ENCODE measurements at regions not wholly inside any gene's neighbourhood (a gene's known extent, or its start where the extent isn't known, plus 50 kb on each side); places are given as distances from the start of the nearest gene placed in this dataset.

DNA sequence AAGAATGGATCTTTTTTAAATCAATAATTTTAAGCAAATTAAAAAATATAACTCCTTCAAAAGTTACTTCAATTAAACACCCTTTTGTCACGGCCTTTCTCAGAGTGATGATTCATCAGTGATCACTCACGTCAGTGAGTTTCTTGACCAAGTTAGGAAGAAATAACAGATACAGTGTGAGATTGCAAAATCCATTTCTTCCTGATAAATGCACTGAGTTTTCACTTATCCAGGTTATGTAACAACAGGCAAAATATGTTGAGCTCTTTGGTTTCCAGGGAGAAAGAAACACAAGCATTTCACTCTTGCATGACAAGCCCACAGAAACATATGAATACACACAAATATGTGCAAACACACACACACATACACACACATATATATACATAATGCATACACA is 195.9 kb upstream of the CYRIA start:
- TF ChIP-seq POLR2A (IDR thresholded peaks at IDR 0.05): no peak
- TF ChIP-seq, protein P1, sequence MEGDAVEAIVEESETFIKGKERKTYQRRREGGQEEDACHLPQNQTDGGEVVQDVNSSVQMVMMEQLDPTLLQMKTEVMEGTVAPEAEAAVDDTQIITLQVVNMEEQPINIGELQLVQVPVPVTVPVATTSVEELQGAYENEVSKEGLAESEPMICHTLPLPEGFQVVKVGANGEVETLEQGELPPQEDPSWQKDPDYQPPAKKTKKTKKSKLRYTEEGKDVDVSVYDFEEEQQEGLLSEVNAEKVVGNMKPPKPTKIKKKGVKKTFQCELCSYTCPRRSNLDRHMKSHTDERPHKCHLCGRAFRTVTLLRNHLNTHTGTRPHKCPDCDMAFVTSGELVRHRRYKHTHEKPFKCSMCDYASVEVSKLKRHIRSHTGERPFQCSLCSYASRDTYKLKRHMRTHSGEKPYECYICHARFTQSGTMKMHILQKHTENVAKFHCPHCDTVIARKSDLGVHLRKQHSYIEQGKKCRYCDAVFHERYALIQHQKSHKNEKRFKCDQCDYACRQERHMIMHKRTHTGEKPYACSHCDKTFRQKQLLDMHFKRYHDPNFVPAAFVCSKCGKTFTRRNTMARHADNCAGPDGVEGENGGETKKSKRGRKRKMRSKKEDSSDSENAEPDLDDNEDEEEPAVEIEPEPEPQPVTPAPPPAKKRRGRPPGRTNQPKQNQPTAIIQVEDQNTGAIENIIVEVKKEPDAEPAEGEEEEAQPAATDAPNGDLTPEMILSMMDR (IDR thresholded peaks at IDR 0.05): no peak
- DNase-seq: no peak
- no peaks in the 10 kb centered on the region for H3K36me3 ChIP-seq (ENCODE audit: low read depth, missing control alignments)
- H3K9me3 ChIP-seq: no peaks in the 10 kb centered on the region
- no peak overlapping the region for H3K27ac ChIP-seq
- no peaks in the 10 kb centered on the region for H3K4me1 ChIP-seq
- no peaks in the 10 kb centered on the region for H3K27me3 ChIP-seq
- 63 to 84% methylated on average over 2 of the region's 2 CpGs for WGBS, 2 donors
- intact Hi-C loops (cut with DNase I; ENCODE audit: low total_unique reads): no loop called here
- H3K4me3 ChIP-seq: no peak overlapping the region

DNA sequence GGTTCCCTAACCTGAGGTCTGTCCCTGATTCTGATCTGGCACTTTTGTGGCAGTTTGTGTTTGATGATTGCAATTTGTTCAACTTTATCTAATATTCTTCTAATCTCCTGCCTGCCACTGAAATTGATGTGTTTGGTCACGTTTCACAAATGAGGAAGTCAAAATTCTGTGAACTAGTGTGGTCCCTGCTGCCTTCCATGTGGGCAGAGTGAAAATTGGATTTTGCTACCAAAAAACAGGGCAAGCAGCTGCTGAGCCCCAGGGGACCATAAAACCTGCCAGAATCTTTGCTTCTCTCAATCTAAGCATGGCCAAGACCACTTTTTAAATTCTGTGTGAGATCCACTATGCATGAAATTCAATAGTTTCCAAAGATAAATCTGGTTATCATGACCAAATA is 195.5 kb upstream of the CYRIA start:
- H3K27ac ChIP-seq: no peak overlapping the region
- 31 to 35% methylated on average over 1 of the region's 1 CpG for WGBS, 2 donors
- DNase-seq: no peak

DNA sequence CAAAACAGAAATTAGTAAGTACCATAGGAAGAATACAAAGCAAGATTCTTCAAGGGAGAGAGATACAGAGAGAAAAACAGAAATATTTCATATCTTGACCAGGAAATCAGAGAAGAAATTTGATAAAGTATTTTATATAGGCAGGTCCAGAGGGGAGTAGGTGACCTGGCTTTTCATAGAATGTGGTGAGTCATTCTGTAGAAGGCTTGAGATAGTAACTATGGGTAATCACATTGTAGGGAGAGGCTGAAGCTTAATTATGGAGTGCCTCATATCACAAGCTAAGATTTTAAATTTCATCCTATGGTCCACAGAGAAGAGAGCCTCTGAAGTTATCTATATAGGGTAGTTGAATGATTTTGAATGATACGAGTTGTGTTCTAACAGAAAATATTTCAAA is 195.0 kb upstream of the CYRIA start:
- TF ChIP-seq, protein P1 (IDR thresholded peaks at IDR 0.05): no peak
- no peak for TF ChIP-seq POLR2A (IDR thresholded peaks at IDR 0.05)
- H3K4me3 ChIP-seq: no peak overlapping the region
- no peaks in the 10 kb centered on the region for H3K36me3 ChIP-seq (ENCODE audit: low read depth, missing control alignments)
- no peaks in the 10 kb centered on the region for H3K4me1 ChIP-seq
- no peaks in the 10 kb centered on the region for H3K27me3 ChIP-seq
- intact Hi-C loops (cut with DNase I; ENCODE audit: low total_unique reads): no loop called here
- DNase-seq: no peak
- no peaks in the 10 kb centered on the region for H3K9me3 ChIP-seq
- 81 to 84% methylated on average over 1 of the region's 1 CpG for WGBS, 2 donors
- no peak overlapping the region for H3K27ac ChIP-seq

More for the DNA sequence above, 195.5 kb upstream of the CYRIA start:
- intact Hi-C loops (cut with DNase I; ENCODE audit: low total_unique reads): no loop called here
- no peaks in the 10 kb centered on the region for H3K27me3 ChIP-seq
- no peaks in the 10 kb centered on the region for H3K9me3 ChIP-seq
- no peak for TF ChIP-seq POLR2A (IDR thresholded peaks at IDR 0.05)
- TF ChIP-seq, protein P1 (IDR thresholded peaks at IDR 0.05): no peak
- H3K4me3 ChIP-seq: no peak overlapping the region
- no peaks in the 10 kb centered on the region for H3K36me3 ChIP-seq (ENCODE audit: low read depth, missing control alignments)
- no peaks in the 10 kb centered on the region for H3K4me1 ChIP-seq

- Histone ChIP-seq H3K36me3 (ENCODE audit: low read depth, missing control alignments) (no peaks in the 10 kb centered on the region), H3K4me1 (no peaks in the 10 kb centered on the region), H3K4me3 (no peak overlapping the region), H3K27me3 (no peaks in the 10 kb centered on the region), H3K27ac (no peak overlapping the region), H3K9me3 (no peaks in the 10 kb centered on the region)
- DNase-seq: no peak
- intact Hi-C loops (cut with DNase I; ENCODE audit: low total_unique reads): no loop called here
- TF ChIP-seq, protein P1 (IDR thresholded peaks at IDR 0.05): no peak
- no peak for TF ChIP-seq POLR2A (IDR thresholded peaks at IDR 0.05)
- 64 to 85% methylated on average over 20 to 22 of the region's 22 CpGs for WGBS, 2 donors
Observed at GRCh38 chr2:16855183-16855582, 189.5 kb upstream of the CYRIA start.

- WGBS, 2 donors: 80 to 81% methylated on average over 4 of the region's 4 CpGs
- H3K27ac ChIP-seq: no peak overlapping the region
- no peaks in the 10 kb centered on the region for H3K27me3 ChIP-seq
- no peak overlapping the region for H3K4me3 ChIP-seq
- intact Hi-C loops (cut with DNase I; ENCODE audit: low total_unique reads): no loop called here
- no peaks in the 10 kb centered on the region for H3K4me1 ChIP-seq
- H3K9me3 ChIP-seq: no peaks in the 10 kb centered on the region
- DNase-seq: no peak
- TF ChIP-seq POLR2A (IDR thresholded peaks at IDR 0.05): no peak
- TF ChIP-seq, protein P1 (IDR thresholded peaks at IDR 0.05): no peak
- no peaks in the 10 kb centered on the region for H3K36me3 ChIP-seq (ENCODE audit: low read depth, missing control alignments)
Observed at GRCh38 chr2:16853088-16853487, 187.5 kb upstream of the CYRIA start.

Data from testis (tissue), 2 donors.